Endothelial cell of umbilical vein (primary cell): ENCODE measurements at regions not wholly inside any gene's neighbourhood (a gene's known extent, or its start where the extent isn't known, plus 50 kb on each side); places are given as distances from the start of the nearest gene placed in this dataset.
"Not testable (repeated sequence)": the region's sequence is repeated elsewhere in the genome, so short reads cannot be mapped to it uniquely, and the experiment has no call there.

Experiments
- BruUV-seq: library from RNA; stranded (reverse); fragments of 400-500 nt; replicated peaks from 2 replicates; lab custom pipeline; 2021; lab: Mats Ljungman, UMichigan
- CTCF ChIA-PET: fragments of 300-600, 350-600 bp; sonication (Branson Sonifier 250); formaldehyde crosslinking; loops from one replicate; lab custom pipeline; 2021; ENCODE audit warnings: antibody characterized with exemption, inconsistent platforms; lab: Charles Lee
- POLR2A ChIA-PET: fragments of 300-600, 350-600 bp; sonication (Branson Sonifier 250); formaldehyde crosslinking; loops from one replicate; lab custom pipeline; 2021; ENCODE audit warnings: antibody characterized with exemption, inconsistent platforms; lab: Charles Lee
- DNase-seq: peaks from one replicate; pipeline ENCODE4 v3.0.0-alpha.2; 2011; ENCODE audit warnings: low read depth, low spot score
- FAIRE-seq: peaks from 2 replicates; lab custom pipeline; 2011; peaks lifted over from hg19 to GRCh38; lab: Jason Lieb, UNC
- H2AFZ ChIP-seq: 2 replicates; pipeline ENCODE4 v1.6.0; 2012; ENCODE audit warnings: low read depth, low read length, control low read depth, inconsistent platforms
- H3K27ac ChIP-seq: 2 replicates; pipeline ENCODE4 v1.5.1; 2011; ENCODE audit warnings: low read depth, mild to moderate bottlenecking, control low read depth, low read length, moderate library complexity; ENCODE audit not compliant: insufficient read depth
- H3K27me3 ChIP-seq, 2 experiments: 2 replicates each; pipeline versions ENCODE4 v1.6.0 to v1.6.1; 2011; ENCODE audit warnings: low read length in 2 of 2, mixed read lengths in 1 of 2; ENCODE audit not compliant: control insufficient read depth in 2 of 2, insufficient read depth in 2 of 2
- H3K36me3 ChIP-seq, 2 experiments: 2 replicates in 1 of 2; 3 replicates in 1 of 2; pipeline ENCODE4 v1.5.1; 2011; ENCODE audit warnings: low read length in 2 of 2, mild to moderate bottlenecking in 1 of 2, moderate library complexity in 1 of 2; ENCODE audit not compliant: control insufficient read depth in 2 of 2, insufficient read depth in 2 of 2; ENCODE audit errors: extremely low read depth in 1 of 2
- H3K4me1 ChIP-seq: 3 replicates; pipeline ENCODE4 v1.5.1; 2011; ENCODE audit warnings: mild to moderate bottlenecking, low read length; ENCODE audit not compliant: control insufficient read depth, insufficient read depth; ENCODE audit errors: extremely low read depth
- H3K4me2 ChIP-seq: 2 replicates; pipeline ENCODE4 v1.6.1; 2011; ENCODE audit warnings: low read length, control low read depth, mixed read lengths; ENCODE audit not compliant: insufficient read depth
- H3K4me3 ChIP-seq, 3 experiments: fragments of 200-600 bp in 1 of 3; sonication (generic), shearing (Covaris generic) in 1 of 3; replicated peaks in 1 of 3; 2 replicates each; pipeline ENCODE4 v1.5.1; 2011 to 2016; ENCODE audit warnings: control low read depth in 3 of 3, low read length in 3 of 3, mild to moderate bottlenecking in 2 of 3, inconsistent platforms in 1 of 3, low read depth in 1 of 3, moderate library complexity in 1 of 3; ENCODE audit not compliant: insufficient read depth in 1 of 3
- H3K79me2 ChIP-seq: 2 replicates; pipeline ENCODE4 v1.6.0; 2012; ENCODE audit warnings: low read length, inconsistent platforms; ENCODE audit not compliant: control insufficient read depth, insufficient read depth
- H3K9ac ChIP-seq: replicated peaks from 2 replicates; pipeline ENCODE3; 2011; ENCODE audit warnings: low read length, control low read depth; ENCODE audit not compliant: insufficient read depth; ENCODE audit errors: extremely low read depth
- H3K9me1 ChIP-seq: replicated peaks from 3 replicates; pipeline ENCODE4 v1.6.0; 2011; ENCODE audit warnings: mild to moderate bottlenecking, low read length; ENCODE audit not compliant: control insufficient read depth, insufficient read depth; ENCODE audit errors: extremely low read depth
- H3K9me3 ChIP-seq: replicated peaks from 2 replicates; pipeline ENCODE4 v1.5.1; 2012; ENCODE audit warnings: low read length, inconsistent platforms; ENCODE audit not compliant: control insufficient read depth, insufficient read depth
- H4K20me1 ChIP-seq: replicated peaks from 2 replicates; pipeline ENCODE3; 2011; ENCODE audit warnings: mild to moderate bottlenecking, low read length; ENCODE audit not compliant: control insufficient read depth, insufficient read depth; ENCODE audit errors: extremely low read depth
- CTCF ChIP-seq, 2 donors: IDR thresholded peaks; 1 replicate in 1 of 2; 2 replicates in 1 of 2; pipeline ENCODE4 v1.5.1; 2011; ENCODE audit warnings: low read length in 2 of 2, mild to moderate bottlenecking in 2 of 2, moderate library complexity in 2 of 2, control low read depth in 1 of 2, inconsistent platforms in 1 of 2, low read depth in 1 of 2; ENCODE audit not compliant: insufficient read depth in 1 of 2; ENCODE audit errors: extremely low read depth in 1 of 2
- EZH2 ChIP-seq: IDR thresholded peaks from 2 replicates; pipeline ENCODE4 v1.6.1; 2012; ENCODE audit warnings: borderline replicate concordance, low read depth, mild to moderate bottlenecking, moderate library complexity, low read length, inconsistent platforms; ENCODE audit not compliant: severe bottlenecking
- FOS ChIP-seq: IDR thresholded peaks from 2 replicates; pipeline ENCODE4 v1.6.1; 2011; ENCODE audit warnings: mild to moderate bottlenecking, low read length, moderate library complexity, borderline replicate concordance; ENCODE audit not compliant: insufficient read depth
- JUN ChIP-seq: IDR thresholded peaks from 2 replicates; pipeline ENCODE4 v1.6.1; 2011; ENCODE audit warnings: borderline replicate concordance, low read depth; ENCODE audit not compliant: insufficient read length, insufficient read depth
- MAX ChIP-seq: IDR thresholded peaks from 2 replicates; pipeline ENCODE4 v1.6.1; 2011; ENCODE audit not compliant: insufficient read depth, insufficient read length
- MYC ChIP-seq: IDR thresholded peaks from one replicate; pipeline ENCODE4 v1.6.1; 2011; ENCODE audit warnings: mild to moderate bottlenecking, low read depth, low read length
- POLR2A ChIP-seq: IDR thresholded peaks from 2 replicates; pipeline ENCODE4 v1.6.1; 2012; ENCODE audit warnings: low read depth, mild to moderate bottlenecking, control low read depth, low read length
- POLR2AphosphoS5 ChIP-seq: IDR thresholded peaks from 2 replicates; pipeline ENCODE4 v1.6.1; 2012; ENCODE audit warnings: low read depth, mild to moderate bottlenecking, control low read depth, low read length, moderate library complexity; ENCODE audit not compliant: insufficient read depth
- dilution Hi-C: fragments of 300-500 bp; cut with MboI; formaldehyde crosslinking; loops from one replicate; pipeline ENCODE4 v1.15.0; 2019; ENCODE audit warnings: low sequenced_read_pairs; ENCODE audit not compliant: extremely low pct_ligation_motif_present
- intact Hi-C: fragments of 100-400 bp; cut with micrococcal nuclease; formaldehyde crosslinking; loops from one replicate; pipeline ENCODE4 v1.10.0; 2022

- H3K4me3 ChIP-seq, H4K20me1 ChIP-seq, FAIRE-seq, H2AFZ ChIP-seq, intact Hi-C loops, H3K27ac ChIP-seq, dilution Hi-C loops, H3K36me3 ChIP-seq, H3K9me3 ChIP-seq, POLR2A ChIA-PET, H3K4me1 ChIP-seq, H3K9ac ChIP-seq, H3K4me2 ChIP-seq, CTCF ChIA-PET, DNase-seq, BruUV-seq, H3K27me3 ChIP-seq, H3K9me1 ChIP-seq, H3K79me2 ChIP-seq: not testable (repeated sequence)
Observed at GRCh38 chr9:85880507-85880906, 60.4 kb upstream of the NAA35 start.

- ChIA-PET CTCF (no interaction called here), POLR2A (no interaction called here)
- no peaks in the 10 kb centered on the region for H3K79me2 ChIP-seq
- no peaks in the 10 kb centered on the region for H3K9me3 ChIP-seq
- dilution Hi-C loops (no loop called here), intact Hi-C loops (no loop called here)
- H3K4me3 ChIP-seq: no peak overlapping the region
- BruUV-seq: no TSS peak
- H3K4me2 ChIP-seq: no peak overlapping the region
- H3K27me3 ChIP-seq: no peaks in the 10 kb centered on the region
- no peaks in the 10 kb centered on the region for H3K36me3 ChIP-seq
- no peaks in the 10 kb centered on the region for H4K20me1 ChIP-seq
- H2AFZ ChIP-seq: no peak overlapping the region
- no peaks in the 10 kb centered on the region for H3K4me1 ChIP-seq
- no peak for TF ChIP-seq FOS
- TF ChIP-seq EZH2: no peak
- no peak for TF ChIP-seq POLR2A
- TF ChIP-seq MAX: no peak
- TF ChIP-seq CTCF (IDR thresholded peaks at IDR 0.05; ENCODE audit: extremely low read depth in 1 of 2, insufficient read depth in 1 of 2, low read depth in 1 of 2, low read length in 2 of 2): no peak
- no peak for TF ChIP-seq MYC
- no peak for TF ChIP-seq POLR2AphosphoS5
- no peak for TF ChIP-seq JUN
- H3K9me1 ChIP-seq: no peaks in the 10 kb centered on the region
- DNase-seq (no peak), FAIRE-seq (no peak)
- no peak overlapping the region for H3K27ac ChIP-seq
- no peak overlapping the region for H3K9ac ChIP-seq
Observed at GRCh38 chr9:85884256-85884655, 56.7 kb upstream of the NAA35 start.
